NCI-H2227 treated with DMSO at 0.1 percent for 48 hours (cell line): ENCODE measurements at regions not wholly inside any gene's neighbourhood (a gene's known extent, or its start where the extent isn't known, plus 50 kb on each side); places are given as distances from the start of the nearest gene placed in this dataset.

Source experiments
- DNase-seq: peaks from one replicate; lab custom pipeline; 2025; lab: John Stamatoyannopoulos, UW

- no peak for DNase-seq
Observed at GRCh38 chr1:106968644-106969043, 87.8 kb upstream of the PRMT6 start.

GRCh38 chr1:106969731-106970130 lies 86.7 kb upstream of the PRMT6 start:
- DNase-seq, result no peak

- DNase-seq, result no peak
Observed at GRCh38 chr1:106972074-106972473, 84.4 kb upstream of the PRMT6 start.

- DNase-seq, result no peak
Observed at GRCh38 chr1:106975944-106976343, 80.5 kb upstream of the PRMT6 start.

- no peak for DNase-seq
Observed at GRCh38 chr1:106978477-106979322, 77.8 kb upstream of the PRMT6 start.

- no peak for DNase-seq
Observed at GRCh38 chr1:106979371-106979770, 77.1 kb upstream of the PRMT6 start.

GRCh38 chr1:106980121-106980520 lies 76.4 kb upstream of the PRMT6 start:
- DNase-seq, result no peak

GRCh38 chr1:106984801-106985200 lies 71.7 kb upstream of the PRMT6 start:
- no peak for DNase-seq

GRCh38 chr1:106986603-106987002 lies 69.9 kb upstream of the PRMT6 start:
- no peak for DNase-seq

- no peak for DNase-seq
Observed at GRCh38 chr1:106995970-106996369, 60.5 kb upstream of the PRMT6 start.

- DNase-seq, result no peak
Observed at GRCh38 chr1:106998431-106999002, 58.0 kb upstream of the PRMT6 start.

- no peak for DNase-seq
Observed at GRCh38 chr1:107000902-107001301, 55.6 kb upstream of the PRMT6 start.

- no peak for DNase-seq
Observed at GRCh38 chr1:107003972-107004371, 52.5 kb upstream of the PRMT6 start.

GRCh38 chr1:107004421-107004820 lies 52.1 kb upstream of the PRMT6 start:
- no peak for DNase-seq
